ENCODE measurements at regions not wholly inside any gene's neighbourhood (a gene's known extent, or its start where the extent isn't known, plus 50 kb on each side); places are given as distances from the start of the nearest gene placed in this dataset.
A peak's percentile ranks its signal among the peaks of the same experiment; 100 is the strongest.
"Not testable (repeated sequence)": the region's sequence is repeated elsewhere in the genome, so short reads cannot be mapped to it uniquely, and the experiment has no call there.

DNA sequence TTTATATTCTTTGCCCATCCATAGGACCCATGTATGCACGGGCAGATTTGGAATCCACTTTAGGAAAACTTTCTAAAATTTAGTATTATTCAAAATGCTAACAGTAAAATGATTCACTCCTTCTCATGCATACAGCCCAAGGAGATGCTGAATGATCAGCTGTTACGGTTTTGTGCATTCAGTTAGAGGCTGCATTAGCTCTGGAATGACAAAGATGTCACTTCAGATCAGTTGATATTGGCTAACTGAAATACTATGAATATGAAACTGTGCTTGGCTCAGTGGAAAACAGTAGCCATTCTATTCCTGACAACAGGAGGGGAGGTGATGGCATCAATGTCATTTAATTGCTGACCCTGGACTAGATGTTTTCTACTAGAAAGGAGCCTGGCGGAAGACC is 560.7 kb downstream of the ZNF608 start:
- no peaks in the 10 kb centered on the region for H3K27me3 ChIP-seq (ENCODE audit: control insufficient read depth, insufficient read depth, low read length)
- H3K4me1 ChIP-seq (ENCODE audit: control insufficient read depth, insufficient read depth, low read length) = no peaks in the 10 kb centered on the region
- no peak overlapping the region for H3K4me3 ChIP-seq (ENCODE audit: low read length)
- no peaks in the 10 kb centered on the region for H3K9me3 ChIP-seq (ENCODE audit: control insufficient read depth, low read length)
- no peaks in the 10 kb centered on the region for H3K36me3 ChIP-seq (ENCODE audit: control insufficient read depth, insufficient read depth, low read length)
- H3K9ac ChIP-seq (ENCODE audit: low read length) = no peak overlapping the region

DNA sequence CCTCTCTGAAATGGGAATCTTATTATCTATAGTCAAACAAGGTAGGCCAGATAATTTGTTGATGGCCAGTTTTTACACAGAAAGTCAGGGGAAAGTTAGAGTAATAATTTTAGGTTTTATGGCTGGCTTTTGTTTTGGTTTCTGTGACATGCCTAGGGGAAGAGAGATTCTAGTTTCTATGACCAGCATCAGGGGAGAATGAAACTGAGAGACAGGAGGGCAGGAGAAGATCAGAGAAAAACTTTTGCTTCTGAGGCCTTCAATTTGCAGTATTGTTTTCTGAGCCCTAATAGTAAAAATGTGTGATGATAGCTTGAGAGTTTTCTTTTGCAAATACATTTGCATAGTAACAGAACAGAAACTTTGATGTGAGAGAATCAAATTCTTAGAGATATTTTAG is 564.3 kb downstream of the ZNF608 start:
- Histone ChIP-seq H3K27me3 (ENCODE audit: control insufficient read depth, insufficient read depth, low read length) (no peaks in the 10 kb centered on the region), H3K9ac (ENCODE audit: low read length) (no peak overlapping the region), H3K36me3 (ENCODE audit: control insufficient read depth, insufficient read depth, low read length) (no peaks in the 10 kb centered on the region), H3K4me3 (ENCODE audit: low read length) (no peak overlapping the region), H3K9me3 (ENCODE audit: control insufficient read depth, low read length) (no peaks in the 10 kb centered on the region), H3K4me1 (ENCODE audit: control insufficient read depth, insufficient read depth, low read length) (no peaks in the 10 kb centered on the region)

GRCh38 chr5:124180875-124181461 is 565.5 kb downstream of the ZNF608 start:
- Histone ChIP-seq H3K9ac (ENCODE audit: low read length) (no peak overlapping the region), H3K4me1 (ENCODE audit: control insufficient read depth, insufficient read depth, low read length) (no peaks in the 10 kb centered on the region), H3K36me3 (ENCODE audit: control insufficient read depth, insufficient read depth, low read length) (no peaks in the 10 kb centered on the region), H3K4me3 (ENCODE audit: low read length) (no peak overlapping the region), H3K9me3 (ENCODE audit: control insufficient read depth, low read length) (no peaks in the 10 kb centered on the region), H3K27me3 (ENCODE audit: control insufficient read depth, insufficient read depth, low read length) (no peaks in the 10 kb centered on the region)

- Histone ChIP-seq H3K9ac (ENCODE audit: low read length) (no peak overlapping the region), H3K36me3 (ENCODE audit: control insufficient read depth, insufficient read depth, low read length) (no peaks in the 10 kb centered on the region), H3K4me3 (ENCODE audit: low read length) (no peak overlapping the region), H3K9me3 (ENCODE audit: control insufficient read depth, low read length) (no peaks in the 10 kb centered on the region), H3K27me3 (ENCODE audit: control insufficient read depth, insufficient read depth, low read length) (no peaks in the 10 kb centered on the region), H3K4me1 (ENCODE audit: control insufficient read depth, insufficient read depth, low read length) (no peaks in the 10 kb centered on the region)
Observed at GRCh38 chr5:124180299-124180874, 566.1 kb downstream of the ZNF608 start.

DNA sequence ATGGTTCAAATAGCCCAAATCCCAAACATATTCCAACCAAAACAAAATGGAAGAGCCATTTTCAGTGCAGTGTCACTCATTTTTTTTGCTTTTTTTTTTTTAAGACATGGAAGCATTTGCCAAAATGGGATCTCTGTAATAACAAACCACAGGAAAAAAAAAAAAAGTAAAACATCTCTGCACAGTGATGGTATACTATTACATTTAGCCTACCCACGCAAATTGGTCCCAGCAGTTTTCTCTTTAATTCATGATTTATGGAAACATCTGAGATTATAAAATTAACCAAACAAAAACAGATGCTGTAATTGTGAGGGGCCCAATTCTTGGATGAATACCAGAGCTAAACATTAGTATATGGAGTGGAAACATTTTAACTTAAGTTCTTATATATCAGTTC is 566.6 kb downstream of the ZNF608 start:
- no peaks in the 10 kb centered on the region for H3K9me3 ChIP-seq (ENCODE audit: control insufficient read depth, low read length)
- no peak overlapping the region for H3K9ac ChIP-seq (ENCODE audit: low read length)
- H3K36me3 ChIP-seq (ENCODE audit: control insufficient read depth, insufficient read depth, low read length) = no peaks in the 10 kb centered on the region
- H3K4me1 ChIP-seq (ENCODE audit: control insufficient read depth, insufficient read depth, low read length) = no peaks in the 10 kb centered on the region
- no peak overlapping the region for H3K4me3 ChIP-seq (ENCODE audit: low read length)
- no peaks in the 10 kb centered on the region for H3K27me3 ChIP-seq (ENCODE audit: control insufficient read depth, insufficient read depth, low read length)

GRCh38 chr5:124178050-124178449 is 568.4 kb downstream of the ZNF608 start:
- Histone ChIP-seq H3K4me1 (ENCODE audit: control insufficient read depth, insufficient read depth, low read length) (no peaks in the 10 kb centered on the region), H3K9me3 (ENCODE audit: control insufficient read depth, low read length) (no peaks in the 10 kb centered on the region), H3K9ac (ENCODE audit: low read length) (no peak overlapping the region), H3K4me3 (ENCODE audit: low read length) (no peak overlapping the region), H3K36me3 (ENCODE audit: control insufficient read depth, insufficient read depth, low read length) (no peaks in the 10 kb centered on the region), H3K27me3 (ENCODE audit: control insufficient read depth, insufficient read depth, low read length) (no peaks in the 10 kb centered on the region)

GRCh38 chr5:124176692-124177091 is 569.7 kb downstream of the ZNF608 start:
- H3K4me3 ChIP-seq (ENCODE audit: low read length) = no peak overlapping the region
- no peaks in the 10 kb centered on the region for H3K9me3 ChIP-seq (ENCODE audit: control insufficient read depth, low read length)
- no peaks in the 10 kb centered on the region for H3K4me1 ChIP-seq (ENCODE audit: control insufficient read depth, insufficient read depth, low read length)
- no peak overlapping the region for H3K9ac ChIP-seq (ENCODE audit: low read length)
- no peaks in the 10 kb centered on the region for H3K27me3 ChIP-seq (ENCODE audit: control insufficient read depth, insufficient read depth, low read length)
- H3K36me3 ChIP-seq (ENCODE audit: control insufficient read depth, insufficient read depth, low read length) = no peaks in the 10 kb centered on the region

DNA sequence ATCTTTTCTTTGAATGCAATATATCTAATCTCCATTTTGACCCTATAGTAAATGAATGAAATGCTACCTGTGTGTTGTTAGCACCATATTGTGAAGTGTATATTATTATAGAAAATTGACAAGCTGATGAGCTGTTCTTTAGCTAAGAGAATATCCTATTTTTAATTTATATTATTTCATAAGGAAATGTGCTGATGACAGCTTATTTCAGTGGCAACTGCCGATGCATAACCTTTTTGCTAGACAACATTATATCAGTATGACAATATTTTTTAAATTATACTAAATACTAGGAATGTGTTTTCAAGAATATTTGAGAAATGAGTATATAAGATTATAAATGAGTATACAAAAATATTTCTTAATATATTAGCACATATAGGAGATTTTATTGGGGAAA is 573.1 kb downstream of the ZNF608 start:
- Histone ChIP-seq H3K36me3 (ENCODE audit: control insufficient read depth, insufficient read depth, low read length) (no peaks in the 10 kb centered on the region), H3K9me3 (ENCODE audit: control insufficient read depth, low read length) (no peaks in the 10 kb centered on the region), H3K4me1 (ENCODE audit: control insufficient read depth, insufficient read depth, low read length) (no peaks in the 10 kb centered on the region), H3K9ac (ENCODE audit: low read length) (no peak overlapping the region), H3K4me3 (ENCODE audit: low read length) (no peak overlapping the region), H3K27me3 (ENCODE audit: control insufficient read depth, insufficient read depth, low read length) (no peaks in the 10 kb centered on the region)

DNA sequence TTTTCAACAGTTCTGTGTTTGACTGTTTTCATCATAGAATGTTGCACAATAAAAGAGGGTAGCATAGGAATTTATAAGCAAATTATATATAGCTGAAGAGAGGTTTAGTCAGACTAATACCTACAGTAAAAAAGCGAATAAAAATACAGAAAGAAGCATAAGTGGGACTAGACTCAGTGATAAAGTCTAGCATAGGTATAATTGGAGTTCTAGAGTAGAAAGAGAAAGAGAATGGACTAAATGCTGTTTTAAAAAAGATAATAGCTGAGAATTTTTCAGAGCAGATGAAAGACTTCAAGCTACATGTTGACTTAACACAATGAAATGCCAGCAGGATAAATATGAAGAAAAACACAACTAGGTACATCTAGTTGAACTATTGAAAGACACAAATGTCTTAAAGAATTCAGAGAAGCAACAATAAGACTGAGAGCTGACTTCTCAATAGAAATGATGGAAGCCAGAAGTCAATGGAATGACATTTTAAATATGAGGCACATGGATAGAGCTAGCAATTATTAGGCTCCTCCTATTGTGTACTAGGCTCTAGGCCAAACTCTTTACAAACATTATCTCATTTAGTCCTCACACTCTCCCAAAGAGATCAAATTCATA is 573.9 kb downstream of the ZNF608 start:
- H3K27me3 ChIP-seq (ENCODE audit: control insufficient read depth, insufficient read depth, low read length) = no peaks in the 10 kb centered on the region
- H3K9ac ChIP-seq (ENCODE audit: low read length) = no peak overlapping the region
- no peaks in the 10 kb centered on the region for H3K36me3 ChIP-seq (ENCODE audit: control insufficient read depth, insufficient read depth, low read length)
- H3K4me3 ChIP-seq (ENCODE audit: low read length) = no peak overlapping the region
- no peaks in the 10 kb centered on the region for H3K9me3 ChIP-seq (ENCODE audit: control insufficient read depth, low read length)
- no peaks in the 10 kb centered on the region for H3K4me1 ChIP-seq (ENCODE audit: control insufficient read depth, insufficient read depth, low read length)

GRCh38 chr5:124168093-124168492 is 578.3 kb downstream of the ZNF608 start:
- H3K9ac ChIP-seq (ENCODE audit: low read length); H3K36me3 ChIP-seq (ENCODE audit: control insufficient read depth, insufficient read depth, low read length); H3K27me3 ChIP-seq (ENCODE audit: control insufficient read depth, insufficient read depth, low read length); H3K9me3 ChIP-seq (ENCODE audit: control insufficient read depth, low read length); H3K4me1 ChIP-seq (ENCODE audit: control insufficient read depth, insufficient read depth, low read length); H3K4me3 ChIP-seq (ENCODE audit: low read length): not testable (repeated sequence)

DNA sequence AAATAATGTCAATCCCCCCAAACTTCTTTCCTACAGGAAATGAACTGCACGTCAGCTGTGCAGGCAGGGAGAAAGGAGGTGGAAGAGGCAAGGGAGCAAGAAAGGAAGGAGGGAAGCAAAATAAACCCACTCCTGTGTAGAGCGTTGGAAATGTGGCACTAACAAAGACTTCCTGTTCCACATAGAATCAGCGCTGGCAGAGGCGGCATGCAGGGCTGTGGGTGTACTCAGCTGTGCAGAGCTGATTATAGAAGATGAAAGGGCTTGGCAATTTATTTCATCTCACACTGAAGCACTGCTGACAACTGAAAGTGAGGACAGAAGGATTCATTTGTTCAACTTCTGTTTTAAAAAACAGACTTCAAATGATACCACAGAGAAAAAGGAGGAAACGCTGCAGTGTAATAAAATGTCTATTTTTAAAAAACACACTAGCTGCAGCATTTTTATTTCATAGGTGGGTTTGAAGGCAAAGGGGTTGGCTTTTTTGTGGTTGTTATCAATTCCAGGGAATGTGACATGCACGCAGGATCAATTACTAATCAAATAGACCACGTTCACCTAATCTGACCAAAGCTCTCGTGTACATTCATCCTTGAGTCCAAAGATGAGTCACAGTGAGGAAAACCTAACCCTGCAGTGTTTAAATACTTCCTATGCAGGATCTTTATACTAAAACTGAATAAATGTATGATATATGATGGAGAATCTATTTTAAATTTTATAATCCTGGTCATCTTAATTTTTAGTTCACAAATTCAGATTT is 583.5 kb downstream of the ZNF608 start:
- peak overlapping the region; percentile 16 for H3K9ac ChIP-seq (ENCODE audit: low read length)
- no peaks in the 10 kb centered on the region for H3K9me3 ChIP-seq (ENCODE audit: control insufficient read depth, low read length)
- H3K4me3 ChIP-seq (ENCODE audit: low read length) = no peak overlapping the region
- H3K4me1 ChIP-seq (ENCODE audit: control insufficient read depth, insufficient read depth, low read length) = no peaks in the 10 kb centered on the region
- no peaks in the 10 kb centered on the region for H3K27me3 ChIP-seq (ENCODE audit: control insufficient read depth, insufficient read depth, low read length)
- no peaks in the 10 kb centered on the region for H3K36me3 ChIP-seq (ENCODE audit: control insufficient read depth, insufficient read depth, low read length)

DNA sequence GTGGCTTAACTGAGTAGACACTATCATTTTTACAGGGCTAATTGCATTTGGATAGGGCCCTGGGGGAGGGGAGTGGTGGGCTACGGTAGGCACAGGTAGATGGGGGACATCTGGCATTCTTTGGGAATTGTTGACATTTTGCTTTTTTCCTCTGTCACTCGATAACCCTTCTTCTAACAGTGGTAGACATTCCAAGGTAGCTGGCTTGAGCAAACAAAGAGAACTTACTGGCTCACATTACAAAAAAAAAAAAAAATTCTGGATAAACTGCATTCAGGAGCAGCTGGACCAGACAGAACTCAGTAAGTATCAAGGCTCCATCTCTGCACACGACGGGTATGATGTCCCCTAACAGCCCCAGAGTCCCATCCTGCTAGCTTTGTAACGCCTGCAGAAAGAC is 585.2 kb downstream of the ZNF608 start:
- Histone ChIP-seq H3K4me1 (ENCODE audit: control insufficient read depth, insufficient read depth, low read length) (no peaks in the 10 kb centered on the region), H3K4me3 (ENCODE audit: low read length) (no peak overlapping the region), H3K9ac (ENCODE audit: low read length) (no peak overlapping the region), H3K27me3 (ENCODE audit: control insufficient read depth, insufficient read depth, low read length) (no peaks in the 10 kb centered on the region), H3K9me3 (ENCODE audit: control insufficient read depth, low read length) (no peaks in the 10 kb centered on the region), H3K36me3 (ENCODE audit: control insufficient read depth, insufficient read depth, low read length) (no peaks in the 10 kb centered on the region)

All from mucosa of stomach (tissue), 1 donor.